H1 (cell line): ENCODE measurements at regions not wholly inside any gene's neighbourhood (a gene's known extent, or its start where the extent isn't known, plus 50 kb on each side); places are given as distances from the start of the nearest gene placed in this dataset.

ENCODE experiments used
- NANOG ChIP-seq: IDR thresholded peaks from 2 replicates; pipeline ENCODE4 v1.6.1; 2011; ENCODE audit warnings: low read length, low read depth, mild to moderate bottlenecking, inconsistent platforms; ENCODE audit not compliant: insufficient read depth, poor library complexity, severe bottlenecking
- SIRT6 ChIP-seq: IDR thresholded peaks from one replicate; pipeline ENCODE4 v1.7.1; 2012; ENCODE audit warnings: low read length, inconsistent platforms
- SP2 ChIP-seq: IDR thresholded peaks from 2 replicates; pipeline ENCODE4 v1.6.1; 2012; ENCODE audit warnings: mild to moderate bottlenecking, low read length, inconsistent platforms
- TCF12 ChIP-seq: IDR thresholded peaks from 2 replicates; pipeline ENCODE4 v1.6.1; 2011; ENCODE audit warnings: low read depth, mild to moderate bottlenecking, low read length
- TF ChIP-seq, protein P1 (sequence below): fragments of 300-600 bp; sonication (generic); IDR thresholded peaks from 2 replicates; pipeline ENCODE4 v1.7.1; 2012; ENCODE audit warnings: low read length, moderate library complexity, mild to moderate bottlenecking, inconsistent platforms; ENCODE audit not compliant: insufficient replicate concordance
- TF ChIP-seq, protein P2 (sequence below): IDR thresholded peaks from 2 replicates; pipeline ENCODE4 v1.6.1; 2012; ENCODE audit warnings: inconsistent platforms

DNA sequence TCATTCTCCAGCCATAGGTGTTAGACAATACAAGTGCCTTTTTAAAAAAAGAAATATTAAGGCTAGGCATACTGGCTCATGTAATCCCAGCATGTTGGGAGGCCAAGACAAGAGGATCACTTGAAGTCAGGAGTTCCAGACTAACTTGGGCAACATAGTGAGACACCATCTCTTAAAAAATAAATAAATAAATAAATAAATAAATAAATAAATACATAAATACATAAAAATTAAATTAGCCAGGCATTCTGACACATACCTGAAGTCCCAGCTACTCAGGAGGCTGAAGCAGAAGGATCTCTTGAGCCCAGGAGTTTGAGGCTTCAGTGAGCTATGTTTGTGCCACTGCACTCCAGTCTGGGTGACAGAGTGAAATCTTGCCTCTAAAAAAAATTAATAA, 85.8 kb upstream of the ATP1B1 start (continued):
- TF ChIP-seq, protein P1, sequence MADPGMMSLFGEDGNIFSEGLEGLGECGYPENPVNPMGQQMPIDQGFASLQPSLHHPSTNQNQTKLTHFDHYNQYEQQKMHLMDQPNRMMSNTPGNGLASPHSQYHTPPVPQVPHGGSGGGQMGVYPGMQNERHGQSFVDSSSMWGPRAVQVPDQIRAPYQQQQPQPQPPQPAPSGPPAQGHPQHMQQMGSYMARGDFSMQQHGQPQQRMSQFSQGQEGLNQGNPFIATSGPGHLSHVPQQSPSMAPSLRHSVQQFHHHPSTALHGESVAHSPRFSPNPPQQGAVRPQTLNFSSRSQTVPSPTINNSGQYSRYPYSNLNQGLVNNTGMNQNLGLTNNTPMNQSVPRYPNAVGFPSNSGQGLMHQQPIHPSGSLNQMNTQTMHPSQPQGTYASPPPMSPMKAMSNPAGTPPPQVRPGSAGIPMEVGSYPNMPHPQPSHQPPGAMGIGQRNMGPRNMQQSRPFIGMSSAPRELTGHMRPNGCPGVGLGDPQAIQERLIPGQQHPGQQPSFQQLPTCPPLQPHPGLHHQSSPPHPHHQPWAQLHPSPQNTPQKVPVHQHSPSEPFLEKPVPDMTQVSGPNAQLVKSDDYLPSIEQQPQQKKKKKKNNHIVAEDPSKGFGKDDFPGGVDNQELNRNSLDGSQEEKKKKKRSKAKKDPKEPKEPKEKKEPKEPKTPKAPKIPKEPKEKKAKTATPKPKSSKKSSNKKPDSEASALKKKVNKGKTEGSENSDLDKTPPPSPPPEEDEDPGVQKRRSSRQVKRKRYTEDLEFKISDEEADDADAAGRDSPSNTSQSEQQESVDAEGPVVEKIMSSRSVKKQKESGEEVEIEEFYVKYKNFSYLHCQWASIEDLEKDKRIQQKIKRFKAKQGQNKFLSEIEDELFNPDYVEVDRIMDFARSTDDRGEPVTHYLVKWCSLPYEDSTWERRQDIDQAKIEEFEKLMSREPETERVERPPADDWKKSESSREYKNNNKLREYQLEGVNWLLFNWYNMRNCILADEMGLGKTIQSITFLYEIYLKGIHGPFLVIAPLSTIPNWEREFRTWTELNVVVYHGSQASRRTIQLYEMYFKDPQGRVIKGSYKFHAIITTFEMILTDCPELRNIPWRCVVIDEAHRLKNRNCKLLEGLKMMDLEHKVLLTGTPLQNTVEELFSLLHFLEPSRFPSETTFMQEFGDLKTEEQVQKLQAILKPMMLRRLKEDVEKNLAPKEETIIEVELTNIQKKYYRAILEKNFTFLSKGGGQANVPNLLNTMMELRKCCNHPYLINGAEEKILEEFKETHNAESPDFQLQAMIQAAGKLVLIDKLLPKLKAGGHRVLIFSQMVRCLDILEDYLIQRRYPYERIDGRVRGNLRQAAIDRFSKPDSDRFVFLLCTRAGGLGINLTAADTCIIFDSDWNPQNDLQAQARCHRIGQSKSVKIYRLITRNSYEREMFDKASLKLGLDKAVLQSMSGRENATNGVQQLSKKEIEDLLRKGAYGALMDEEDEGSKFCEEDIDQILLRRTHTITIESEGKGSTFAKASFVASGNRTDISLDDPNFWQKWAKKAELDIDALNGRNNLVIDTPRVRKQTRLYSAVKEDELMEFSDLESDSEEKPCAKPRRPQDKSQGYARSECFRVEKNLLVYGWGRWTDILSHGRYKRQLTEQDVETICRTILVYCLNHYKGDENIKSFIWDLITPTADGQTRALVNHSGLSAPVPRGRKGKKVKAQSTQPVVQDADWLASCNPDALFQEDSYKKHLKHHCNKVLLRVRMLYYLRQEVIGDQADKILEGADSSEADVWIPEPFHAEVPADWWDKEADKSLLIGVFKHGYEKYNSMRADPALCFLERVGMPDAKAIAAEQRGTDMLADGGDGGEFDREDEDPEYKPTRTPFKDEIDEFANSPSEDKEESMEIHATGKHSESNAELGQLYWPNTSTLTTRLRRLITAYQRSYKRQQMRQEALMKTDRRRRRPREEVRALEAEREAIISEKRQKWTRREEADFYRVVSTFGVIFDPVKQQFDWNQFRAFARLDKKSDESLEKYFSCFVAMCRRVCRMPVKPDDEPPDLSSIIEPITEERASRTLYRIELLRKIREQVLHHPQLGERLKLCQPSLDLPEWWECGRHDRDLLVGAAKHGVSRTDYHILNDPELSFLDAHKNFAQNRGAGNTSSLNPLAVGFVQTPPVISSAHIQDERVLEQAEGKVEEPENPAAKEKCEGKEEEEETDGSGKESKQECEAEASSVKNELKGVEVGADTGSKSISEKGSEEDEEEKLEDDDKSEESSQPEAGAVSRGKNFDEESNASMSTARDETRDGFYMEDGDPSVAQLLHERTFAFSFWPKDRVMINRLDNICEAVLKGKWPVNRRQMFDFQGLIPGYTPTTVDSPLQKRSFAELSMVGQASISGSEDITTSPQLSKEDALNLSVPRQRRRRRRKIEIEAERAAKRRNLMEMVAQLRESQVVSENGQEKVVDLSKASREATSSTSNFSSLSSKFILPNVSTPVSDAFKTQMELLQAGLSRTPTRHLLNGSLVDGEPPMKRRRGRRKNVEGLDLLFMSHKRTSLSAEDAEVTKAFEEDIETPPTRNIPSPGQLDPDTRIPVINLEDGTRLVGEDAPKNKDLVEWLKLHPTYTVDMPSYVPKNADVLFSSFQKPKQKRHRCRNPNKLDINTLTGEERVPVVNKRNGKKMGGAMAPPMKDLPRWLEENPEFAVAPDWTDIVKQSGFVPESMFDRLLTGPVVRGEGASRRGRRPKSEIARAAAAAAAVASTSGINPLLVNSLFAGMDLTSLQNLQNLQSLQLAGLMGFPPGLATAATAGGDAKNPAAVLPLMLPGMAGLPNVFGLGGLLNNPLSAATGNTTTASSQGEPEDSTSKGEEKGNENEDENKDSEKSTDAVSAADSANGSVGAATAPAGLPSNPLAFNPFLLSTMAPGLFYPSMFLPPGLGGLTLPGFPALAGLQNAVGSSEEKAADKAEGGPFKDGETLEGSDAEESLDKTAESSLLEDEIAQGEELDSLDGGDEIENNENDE = no peak
- TF ChIP-seq SP2 = no peak
- no peak for TF ChIP-seq SIRT6
- TF ChIP-seq NANOG = no peak
- TF ChIP-seq TCF12 = no peak
- TF ChIP-seq, protein P2, sequence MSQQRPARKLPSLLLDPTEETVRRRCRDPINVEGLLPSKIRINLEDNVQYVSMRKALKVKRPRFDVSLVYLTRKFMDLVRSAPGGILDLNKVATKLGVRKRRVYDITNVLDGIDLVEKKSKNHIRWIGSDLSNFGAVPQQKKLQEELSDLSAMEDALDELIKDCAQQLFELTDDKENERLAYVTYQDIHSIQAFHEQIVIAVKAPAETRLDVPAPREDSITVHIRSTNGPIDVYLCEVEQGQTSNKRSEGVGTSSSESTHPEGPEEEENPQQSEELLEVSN = no peak
